Osteocyte (in vitro differentiated cells): ENCODE measurements at regions not wholly inside any gene's neighbourhood (a gene's known extent, or its start where the extent isn't known, plus 50 kb on each side); places are given as distances from the start of the nearest gene placed in this dataset.

Experiments used
- DNase-seq: peaks from one replicate; pipeline ENCODE4 v3.0.0; 2021; ENCODE audit warnings: mixed read lengths; ENCODE audit not compliant: unreplicated experiment; ENCODE audit errors: extremely low spot score
- H3K27ac Mint-ChIP-seq: one replicate; pipeline ENCODE4 v1.8.0; 2021; ENCODE audit warnings: mild to moderate bottlenecking, mixed read lengths; ENCODE audit not compliant: unreplicated experiment
- H3K27me3 Mint-ChIP-seq: one replicate; pipeline ENCODE4 v1.8.0; 2021; ENCODE audit warnings: mixed read lengths; ENCODE audit not compliant: unreplicated experiment
- H3K36me3 Mint-ChIP-seq: one replicate; pipeline ENCODE4 v1.8.0; 2021; ENCODE audit warnings: mixed read lengths; ENCODE audit not compliant: unreplicated experiment
- H3K4me1 Mint-ChIP-seq: one replicate; pipeline ENCODE4 v1.8.0; 2021; ENCODE audit warnings: mixed read lengths; ENCODE audit not compliant: unreplicated experiment
- H3K4me3 Mint-ChIP-seq: one replicate; pipeline ENCODE4 v1.8.0; 2021; ENCODE audit warnings: mild to moderate bottlenecking, moderate library complexity, mixed read lengths; ENCODE audit not compliant: unreplicated experiment
- H3K9me3 Mint-ChIP-seq: one replicate; pipeline ENCODE4 v1.8.0; 2021; ENCODE audit warnings: mixed read lengths; ENCODE audit not compliant: unreplicated experiment
- TF ChIP-seq, protein P1 (sequence below): fragments of 200-600 bp; sonication (generic); IDR thresholded peaks from 2 replicates; pipeline ENCODE4 v1.5.0; 2021; ENCODE audit warnings: antibody characterized with exemption, mild to moderate bottlenecking, moderate library complexity

DNA sequence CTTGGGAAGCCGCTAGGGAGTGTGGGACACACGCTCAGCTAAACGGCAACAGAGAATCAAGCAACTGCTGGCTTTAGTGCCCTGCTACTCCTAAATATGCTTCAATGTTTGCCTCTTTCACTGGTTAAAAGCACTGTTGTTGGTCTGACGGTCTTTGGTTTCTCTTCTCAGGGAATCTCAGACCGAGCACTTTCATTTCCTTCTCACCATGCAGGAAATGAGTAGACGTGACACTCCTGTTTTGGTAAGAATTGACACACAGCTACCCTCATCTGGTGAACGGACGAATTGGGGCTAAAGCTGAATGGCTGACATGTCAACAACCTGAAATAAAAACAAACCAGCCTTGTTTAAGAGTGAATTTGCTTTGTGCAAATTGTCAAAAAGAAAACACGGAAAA is 57.5 kb upstream of the PIWIL1 start:
- DNase-seq: no peak
- Mint-ChIP-seq H3K9me3 (peaks cover 36% of the 10 kb centered on the region), H3K4me1 (no peaks in the 10 kb centered on the region), H3K27me3 (no peaks in the 10 kb centered on the region), H3K27ac (no peak overlapping the region), H3K36me3 (peaks cover 5% of the 10 kb centered on the region), H3K4me3 (no peak overlapping the region)
- TF ChIP-seq, protein P1, sequence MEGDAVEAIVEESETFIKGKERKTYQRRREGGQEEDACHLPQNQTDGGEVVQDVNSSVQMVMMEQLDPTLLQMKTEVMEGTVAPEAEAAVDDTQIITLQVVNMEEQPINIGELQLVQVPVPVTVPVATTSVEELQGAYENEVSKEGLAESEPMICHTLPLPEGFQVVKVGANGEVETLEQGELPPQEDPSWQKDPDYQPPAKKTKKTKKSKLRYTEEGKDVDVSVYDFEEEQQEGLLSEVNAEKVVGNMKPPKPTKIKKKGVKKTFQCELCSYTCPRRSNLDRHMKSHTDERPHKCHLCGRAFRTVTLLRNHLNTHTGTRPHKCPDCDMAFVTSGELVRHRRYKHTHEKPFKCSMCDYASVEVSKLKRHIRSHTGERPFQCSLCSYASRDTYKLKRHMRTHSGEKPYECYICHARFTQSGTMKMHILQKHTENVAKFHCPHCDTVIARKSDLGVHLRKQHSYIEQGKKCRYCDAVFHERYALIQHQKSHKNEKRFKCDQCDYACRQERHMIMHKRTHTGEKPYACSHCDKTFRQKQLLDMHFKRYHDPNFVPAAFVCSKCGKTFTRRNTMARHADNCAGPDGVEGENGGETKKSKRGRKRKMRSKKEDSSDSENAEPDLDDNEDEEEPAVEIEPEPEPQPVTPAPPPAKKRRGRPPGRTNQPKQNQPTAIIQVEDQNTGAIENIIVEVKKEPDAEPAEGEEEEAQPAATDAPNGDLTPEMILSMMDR: no peak

DNA sequence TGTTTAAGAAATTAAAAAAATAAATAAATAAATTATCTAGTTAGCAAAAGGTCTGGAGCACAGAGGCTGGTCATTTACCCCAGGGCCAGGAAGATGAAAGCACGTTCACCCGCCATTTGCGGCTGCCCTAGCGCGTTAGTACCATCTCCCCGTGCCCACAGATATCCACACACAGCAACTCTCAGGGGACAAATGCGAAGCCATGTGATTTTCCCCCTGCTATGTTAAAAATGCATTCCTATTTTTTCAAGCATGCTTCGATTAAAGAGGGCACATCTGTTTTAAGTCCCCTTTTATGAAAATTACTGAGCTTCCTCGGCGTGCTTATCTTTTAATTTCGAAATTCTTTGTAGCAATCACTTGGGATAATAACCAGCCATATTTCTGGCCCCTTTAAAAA is 56.9 kb upstream of the PIWIL1 start:
- Mint-ChIP-seq H3K27ac (no peak overlapping the region), H3K4me3 (no peak overlapping the region), H3K27me3 (no peaks in the 10 kb centered on the region), H3K9me3 (peaks cover 34% of the 10 kb centered on the region), H3K36me3 (peaks cover 5% of the 10 kb centered on the region), H3K4me1 (no peaks in the 10 kb centered on the region)
- DNase-seq: no peak
- TF ChIP-seq, protein P1: no peak

DNA sequence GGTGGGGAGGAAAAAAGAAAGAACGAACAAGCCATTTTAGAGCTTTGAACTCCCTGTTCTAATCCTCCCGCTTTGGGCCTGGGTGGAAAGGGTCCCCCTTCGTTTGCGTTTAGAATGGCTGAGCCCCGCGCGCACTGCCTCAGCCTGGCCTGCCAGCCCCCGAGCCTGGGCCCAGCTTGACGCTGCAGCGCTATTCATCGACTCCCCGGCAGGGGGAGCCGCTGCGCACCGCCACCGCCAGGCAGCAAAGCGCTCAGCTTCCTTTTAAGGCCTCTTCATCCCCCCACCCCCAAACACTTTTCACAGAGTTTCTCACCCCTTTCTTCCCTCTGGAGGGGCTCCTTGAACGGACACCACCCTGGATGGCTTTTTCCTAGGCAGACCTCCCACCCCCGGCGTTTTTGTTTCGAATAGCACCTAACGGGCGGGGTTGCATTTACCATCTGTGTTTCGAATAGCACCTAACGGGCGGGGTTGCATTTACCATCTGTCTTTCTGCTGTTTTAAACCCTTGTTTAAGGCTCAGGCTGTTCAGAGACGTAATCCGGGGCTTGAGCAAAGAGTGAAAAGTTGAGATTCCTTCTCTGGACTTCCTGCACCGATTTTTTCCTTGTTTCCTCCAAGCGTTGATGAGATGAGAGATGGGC is 56.4 kb upstream of the PIWIL1 start:
- Mint-ChIP-seq H3K27me3 (no peaks in the 10 kb centered on the region), H3K27ac (no peak overlapping the region)

DNA sequence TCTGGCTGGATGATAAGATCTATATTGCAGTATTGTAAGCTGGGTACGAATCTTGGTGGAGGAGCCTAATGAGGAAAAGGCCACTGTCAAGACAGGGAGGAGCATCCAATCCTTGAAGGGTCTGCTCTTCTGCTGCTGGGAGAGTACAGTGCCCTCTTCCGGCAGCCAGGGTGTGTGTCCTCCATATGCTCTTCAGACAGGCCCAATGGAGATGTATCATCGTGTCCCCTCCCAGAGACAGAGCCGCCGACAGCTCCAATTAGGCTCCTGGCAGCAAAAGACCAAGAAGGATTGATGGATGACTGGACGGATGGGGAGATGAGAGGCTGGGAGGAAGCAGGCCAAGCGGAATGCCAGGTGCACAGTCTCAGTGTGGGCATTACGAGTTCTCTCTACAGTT is 51.6 kb upstream of the PIWIL1 start:
- Mint-ChIP-seq H3K27me3 (no peaks in the 10 kb centered on the region), H3K36me3 (peaks cover 5% of the 10 kb centered on the region), H3K4me3 (no peak overlapping the region), H3K4me1 (no peaks in the 10 kb centered on the region), H3K27ac (no peak overlapping the region), H3K9me3 (peaks cover 39% of the 10 kb centered on the region)
- no peak for DNase-seq
- TF ChIP-seq, protein P1: no peak

More for the DNA sequence above, 56.4 kb upstream of the PIWIL1 start:
- peaks cover 34% of the 10 kb centered on the region for H3K9me3 Mint-ChIP-seq
- H3K36me3 Mint-ChIP-seq: peaks cover 5% of the 10 kb centered on the region
- TF ChIP-seq, protein P1: peak; percentile 36
- H3K4me1 Mint-ChIP-seq: no peaks in the 10 kb centered on the region
- no peak for DNase-seq
- H3K4me3 Mint-ChIP-seq: no peak overlapping the region

DNA sequence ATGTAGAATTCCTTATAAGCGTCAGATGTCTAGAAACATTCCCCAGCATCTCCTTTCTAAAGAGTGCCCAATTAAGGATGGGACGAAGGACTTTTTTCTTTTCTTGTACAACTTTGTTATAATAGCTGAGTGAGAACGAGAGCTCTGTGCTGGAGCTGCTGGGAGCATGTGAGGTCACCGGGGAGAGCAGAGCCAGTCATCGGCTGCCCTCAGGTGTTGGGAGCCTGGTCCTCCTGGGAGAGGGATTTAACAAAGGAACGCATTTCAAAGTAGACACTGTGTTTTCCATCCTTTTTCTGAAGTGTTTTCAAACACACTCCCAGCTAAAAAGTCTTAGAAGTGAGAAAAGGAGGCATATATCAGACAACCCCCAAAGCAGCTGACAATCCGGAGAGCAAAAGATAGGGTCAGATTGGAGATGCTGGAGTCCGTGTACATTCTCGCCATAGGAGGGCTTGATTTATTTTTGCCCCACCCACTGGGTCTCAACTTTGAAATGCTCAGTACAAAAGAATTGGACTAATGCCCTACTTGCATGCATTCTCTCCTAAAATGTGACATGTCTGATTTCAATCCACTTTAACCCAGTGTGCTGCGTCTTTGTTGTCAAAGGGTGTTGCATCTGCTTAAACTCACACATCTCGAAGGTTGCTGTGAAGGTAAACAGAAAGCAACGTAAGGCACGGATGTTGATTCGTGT is 50.8 kb upstream of the PIWIL1 start:
- Mint-ChIP-seq H3K27ac (no peak overlapping the region), H3K36me3 (peaks cover 5% of the 10 kb centered on the region), H3K9me3 (peaks cover 43% of the 10 kb centered on the region), H3K27me3 (no peaks in the 10 kb centered on the region), H3K4me1 (no peaks in the 10 kb centered on the region), H3K4me3 (no peak overlapping the region)
- no peak for DNase-seq
- TF ChIP-seq, protein P1: no peak
